HG03469 (cell line): ENCODE measurements at regions not wholly inside any gene's neighbourhood (a gene's known extent, or its start where the extent isn't known, plus 50 kb on each side); places are given as distances from the start of the nearest gene placed in this dataset.

ENCODE experiments used
- ATAC-seq: cut with Tn5 transposase; IDR thresholded peaks from one replicate; pipeline ENCODE4 v1.9.1; 2021; ENCODE audit warnings: mild to moderate bottlenecking, moderate library complexity, moderate number of reproducible peaks; ENCODE audit not compliant: unreplicated experiment

DNA sequence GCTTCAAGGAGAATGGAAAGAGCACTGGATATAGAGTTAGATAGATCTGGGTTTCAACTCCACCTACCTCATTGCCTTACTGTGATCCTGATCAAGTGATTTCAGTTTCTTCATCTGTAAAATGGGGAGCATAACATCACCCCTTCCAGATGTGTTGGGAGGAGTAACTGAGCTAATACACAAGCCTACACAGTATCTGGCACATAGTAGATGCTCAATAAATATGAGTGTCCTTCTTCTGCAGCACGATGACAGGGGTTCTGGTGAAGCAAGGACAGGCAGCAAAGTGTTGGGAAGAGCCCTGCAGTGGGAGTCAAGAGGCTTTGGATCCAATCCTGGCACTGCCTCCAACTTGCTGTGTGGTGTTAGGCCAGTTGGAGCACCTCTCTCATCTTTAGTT, 270.0 kb downstream of the UACA start:
- no peak for ATAC-seq

DNA sequence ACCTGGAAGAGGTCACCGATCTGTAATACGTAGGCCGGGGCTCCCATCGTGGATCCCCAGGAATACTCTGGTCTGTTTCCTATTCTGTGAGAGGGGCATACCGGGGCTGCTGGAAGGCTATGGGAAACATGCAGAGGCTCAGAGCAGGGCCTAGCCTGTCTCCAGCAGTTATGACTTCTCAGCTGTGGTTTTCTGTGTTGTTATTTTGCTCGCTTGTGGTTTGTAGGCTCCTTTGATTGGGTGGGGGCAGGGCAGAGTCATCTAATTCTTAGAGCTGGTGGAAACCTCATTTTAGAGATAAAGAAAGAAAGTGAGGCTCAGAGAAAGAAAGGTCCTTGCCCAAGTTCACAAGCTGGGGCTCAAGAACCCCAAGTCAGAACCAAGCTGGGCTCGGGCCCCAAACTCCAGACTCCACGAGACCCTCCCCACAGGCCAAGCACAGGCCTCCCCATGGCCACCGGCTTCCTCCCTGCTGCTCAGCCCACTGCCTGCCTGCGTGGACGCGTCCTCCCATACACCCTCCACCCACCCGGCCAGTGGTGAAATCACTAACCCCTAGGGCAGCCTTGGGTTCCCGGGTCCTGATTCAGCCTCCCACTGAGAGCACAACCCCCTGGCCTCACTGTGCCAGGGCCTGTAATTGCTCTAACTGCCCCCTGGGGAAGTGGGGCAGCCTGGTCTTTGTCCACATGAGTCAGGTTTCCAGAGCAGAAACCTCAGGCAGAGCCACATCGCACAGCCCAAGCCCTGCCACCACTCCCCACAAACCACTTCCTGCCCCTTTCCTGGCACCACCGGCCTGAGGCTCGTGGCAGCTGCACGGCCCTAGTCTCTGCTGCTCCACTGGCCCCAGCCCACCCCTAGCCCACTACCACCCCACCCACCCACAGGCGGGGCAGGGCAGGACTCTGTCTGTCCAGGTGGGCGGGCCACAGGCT, 270.8 kb downstream of the UACA start:
- ATAC-seq: no peak

DNA sequence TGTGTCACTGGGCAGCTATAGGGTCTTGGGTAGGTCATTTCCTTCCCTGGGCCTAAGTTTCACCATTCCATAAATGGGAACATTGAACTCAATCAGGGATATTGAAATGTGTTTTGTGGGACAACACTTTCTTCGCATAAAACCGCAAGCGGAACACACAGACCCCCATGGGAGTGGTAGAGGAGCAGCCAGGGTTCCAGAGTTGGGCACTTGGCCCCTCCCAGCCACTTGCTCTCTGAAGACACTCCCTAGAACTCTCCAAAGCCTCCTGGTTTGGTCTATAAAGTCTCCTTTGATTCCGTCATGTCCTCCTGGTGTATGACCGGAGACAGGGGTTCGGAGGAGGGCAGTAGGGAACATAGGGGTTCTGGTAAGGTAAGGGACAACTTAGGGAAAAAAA, 271.7 kb downstream of the UACA start:
- no peak for ATAC-seq

DNA sequence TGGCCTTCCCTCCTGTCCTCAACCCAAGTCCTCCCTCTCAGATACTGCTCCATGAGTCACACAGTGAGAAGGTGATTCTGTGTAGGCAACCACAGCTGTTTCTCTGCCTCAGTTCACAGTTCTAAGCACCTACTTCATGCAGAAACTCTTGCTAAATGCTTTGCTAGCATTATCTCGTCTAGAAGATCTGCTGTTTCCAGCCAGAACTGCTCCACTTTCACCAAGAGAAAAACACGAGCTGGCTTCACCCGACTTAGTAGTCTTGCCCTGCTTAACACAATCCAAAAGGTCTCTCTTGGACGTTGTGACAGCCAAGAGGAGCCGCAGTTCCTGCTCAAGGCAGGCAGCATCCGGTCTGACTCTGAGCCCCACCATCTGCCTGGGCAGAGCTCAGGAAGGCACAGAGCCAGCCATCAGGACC, 272.1 kb downstream of the UACA start:
- ATAC-seq: no peak

DNA sequence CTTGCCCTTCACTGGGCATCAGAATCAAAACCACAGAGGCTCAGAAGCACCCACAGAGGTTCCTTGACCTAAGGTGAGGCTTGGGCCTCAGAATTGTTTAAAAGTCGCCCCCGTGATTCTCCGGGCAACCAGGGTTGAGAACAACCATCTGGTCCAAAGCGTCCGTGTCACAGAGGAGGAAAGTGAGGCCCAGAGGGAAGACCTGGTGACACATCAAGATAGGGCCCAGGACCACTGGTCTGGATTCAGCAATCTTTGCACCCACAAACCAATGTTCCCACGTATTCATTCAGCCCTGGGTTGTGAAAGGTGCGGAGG, 272.6 kb downstream of the UACA start:
- no peak for ATAC-seq

DNA sequence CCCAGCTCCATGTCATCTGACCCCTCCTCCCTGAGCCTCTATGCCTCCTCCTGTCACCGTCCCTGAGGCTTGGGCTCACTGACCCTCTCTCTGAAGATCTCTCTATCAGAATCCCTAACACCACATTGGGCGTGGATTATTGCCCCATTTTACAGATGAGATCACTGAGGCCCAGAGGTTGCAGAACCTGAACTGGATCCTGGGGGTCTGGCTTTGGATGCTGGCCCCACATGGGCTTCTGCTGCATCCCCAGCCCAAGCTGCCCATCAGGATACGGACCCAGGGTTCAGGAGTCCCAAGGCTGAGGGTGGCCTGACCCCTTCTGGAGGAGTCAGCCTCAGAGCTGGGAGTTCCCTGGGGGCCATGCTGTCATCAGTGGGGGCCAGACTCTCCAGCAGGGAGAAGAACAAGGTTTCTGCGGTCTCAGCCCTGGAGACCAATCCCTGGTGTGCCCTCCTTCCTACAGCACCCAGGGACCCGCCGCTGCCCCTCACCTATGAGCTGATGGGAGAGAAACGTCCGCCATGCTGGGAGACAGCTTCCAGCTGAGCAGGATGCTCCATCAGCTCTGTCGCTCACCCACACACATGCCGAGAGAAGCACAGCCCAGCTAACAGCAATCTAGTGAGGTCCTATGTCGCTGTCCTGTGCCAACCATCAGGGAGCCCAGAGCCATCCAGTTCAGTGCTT, 273.1 kb downstream of the UACA start:
- no peak for ATAC-seq

DNA sequence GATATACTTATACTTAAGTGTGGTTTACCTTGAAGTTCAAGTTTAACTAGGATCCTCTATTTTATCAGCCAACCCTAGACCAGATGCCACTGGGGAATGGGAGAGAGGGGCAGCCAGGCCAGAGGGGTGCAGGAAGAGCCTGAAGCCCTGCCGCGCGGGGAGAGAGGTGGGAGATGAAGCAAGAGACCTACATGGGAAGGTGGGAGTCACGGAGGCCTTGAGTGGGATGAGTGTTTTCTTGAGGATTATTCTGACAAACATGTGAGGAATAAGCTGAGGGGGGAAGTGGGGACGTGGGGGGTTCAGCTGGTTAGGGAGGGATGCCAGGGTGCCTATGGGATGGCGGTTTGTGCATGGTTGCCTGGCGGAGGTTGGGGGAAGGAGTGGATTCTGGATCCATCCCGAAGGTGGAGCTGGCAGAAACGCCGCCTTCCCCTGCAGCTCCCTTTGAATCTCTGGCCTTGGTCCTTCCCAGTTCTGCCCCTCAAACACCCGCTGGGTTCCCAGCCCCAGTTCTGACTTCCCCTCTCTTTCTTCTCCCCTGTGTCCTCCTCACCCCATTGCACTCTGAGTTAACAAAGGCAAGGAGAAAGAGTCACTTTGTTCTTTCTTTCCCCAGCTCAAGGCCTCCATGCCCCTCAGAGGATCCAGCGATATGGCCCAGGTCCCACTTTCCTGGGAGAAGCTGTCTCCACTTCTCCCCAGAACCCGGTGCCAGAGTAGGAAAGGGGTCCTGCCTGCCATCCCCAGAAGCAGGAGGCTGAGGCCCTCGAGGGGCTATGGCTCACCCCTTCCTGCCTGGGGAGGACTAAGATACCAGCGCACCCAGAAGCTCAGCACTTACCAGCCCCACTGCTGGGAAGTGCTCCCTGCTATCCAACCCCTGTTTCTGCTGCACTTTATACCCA, 274.2 kb downstream of the UACA start:
- no peak for ATAC-seq

DNA sequence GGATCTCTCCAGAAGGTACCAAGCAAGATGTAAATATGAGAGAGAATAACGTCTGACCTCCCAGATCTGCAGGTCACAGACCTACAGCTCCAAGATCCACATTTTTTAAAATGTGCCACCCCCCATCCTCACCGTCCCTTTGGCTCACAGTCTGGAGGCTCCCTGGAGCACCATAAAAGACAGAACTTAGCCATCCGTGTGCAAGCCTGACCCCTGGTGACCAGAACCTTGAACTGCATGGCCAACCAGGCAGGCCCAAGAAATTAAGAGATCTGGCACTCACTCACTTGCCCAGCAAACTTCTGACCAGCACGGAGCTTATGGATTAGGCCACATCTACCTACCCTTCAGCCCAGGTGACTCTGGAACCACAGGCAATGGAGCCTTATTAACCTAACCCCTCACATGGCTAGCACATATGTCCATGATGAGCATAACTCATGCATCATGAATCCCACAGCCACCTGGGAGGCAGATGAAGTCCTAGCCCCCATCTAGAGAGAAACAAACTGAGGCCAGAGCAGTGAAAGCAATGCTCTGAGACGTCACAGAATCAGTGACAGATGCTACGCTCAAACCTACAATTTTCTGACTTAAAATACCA, 275.3 kb downstream of the UACA start:
- no peak for ATAC-seq

DNA sequence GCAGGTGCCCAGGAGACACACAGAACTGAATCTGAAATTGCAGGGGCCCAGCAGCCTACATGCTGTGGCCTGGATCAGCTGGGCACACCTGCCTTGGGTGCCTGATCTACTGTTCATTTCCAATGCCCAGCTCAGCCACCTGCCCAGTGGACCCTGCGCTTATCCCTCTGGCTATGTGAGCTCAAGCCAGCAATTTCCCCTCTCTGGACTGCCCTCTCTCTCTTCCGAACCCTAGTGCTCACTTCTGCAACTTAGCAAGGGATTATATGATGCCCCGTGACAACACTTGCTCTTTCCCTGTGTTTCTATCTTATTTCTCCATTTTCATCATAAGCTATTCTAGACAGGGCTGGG, 276.0 kb downstream of the UACA start:
- ATAC-seq: no peak

DNA sequence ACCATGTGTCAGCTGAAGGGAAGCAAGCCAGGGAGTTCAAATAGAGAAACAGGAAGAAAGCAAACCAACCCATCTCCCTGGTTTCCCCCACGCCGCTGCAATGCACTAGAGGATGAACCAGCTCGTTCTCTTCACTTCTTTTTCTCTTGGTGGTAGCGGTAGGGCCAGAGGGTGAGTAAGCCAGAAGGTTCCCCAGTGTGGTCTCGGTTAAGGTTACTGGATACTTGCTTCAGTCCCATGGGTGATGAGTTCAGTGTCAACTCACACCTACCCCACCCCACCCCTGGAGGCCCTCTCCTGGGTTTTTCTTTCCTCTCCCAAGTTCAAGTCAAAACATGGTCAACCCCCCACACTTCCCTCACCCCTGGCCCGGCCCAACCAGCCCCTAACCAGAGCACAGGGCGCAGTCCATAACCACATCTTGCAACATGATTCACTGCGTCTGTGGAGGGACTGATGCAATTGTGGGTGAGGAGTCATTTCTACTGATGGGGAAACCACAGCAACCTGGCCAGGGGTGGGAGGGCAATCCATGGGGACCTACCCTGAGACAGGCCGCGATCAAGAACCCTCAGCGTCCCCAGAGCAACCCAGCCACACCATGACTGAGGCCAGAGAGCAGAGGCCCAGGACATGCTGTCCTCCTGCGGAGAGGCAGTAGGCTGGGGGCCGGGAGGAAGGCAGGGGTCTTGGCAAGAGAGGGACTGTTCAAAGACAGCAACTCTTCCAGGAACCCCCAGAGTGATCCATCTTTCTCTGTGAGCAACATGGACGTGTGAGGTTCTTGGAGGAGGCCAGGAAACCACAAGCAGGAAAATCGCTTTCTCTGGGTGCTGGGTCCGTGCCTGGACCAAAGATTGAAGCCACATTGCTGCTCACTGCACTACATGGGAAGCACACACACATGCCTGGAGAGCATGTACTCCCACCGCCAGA, 276.6 kb downstream of the UACA start:
- peak; percentile 47 for ATAC-seq

DNA sequence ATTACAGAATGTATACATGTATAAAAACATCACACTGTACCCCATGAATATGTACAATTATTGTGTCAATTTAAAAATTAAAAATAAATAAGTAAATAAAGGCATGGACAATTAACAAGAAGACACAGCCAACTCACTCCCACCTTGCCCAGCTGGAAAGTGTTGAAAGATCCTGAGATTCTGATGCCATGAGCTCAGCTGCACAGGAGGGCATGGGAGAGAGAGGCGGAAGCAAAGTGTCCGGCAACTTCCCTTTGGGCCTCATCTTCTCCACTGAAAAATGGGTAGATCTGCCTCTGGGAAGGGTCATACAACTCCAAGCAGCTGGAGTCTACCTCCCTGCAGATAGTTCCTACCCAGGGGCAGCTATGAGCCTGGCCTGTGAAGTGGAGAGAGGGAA, 277.3 kb downstream of the UACA start:
- ATAC-seq: no peak

DNA sequence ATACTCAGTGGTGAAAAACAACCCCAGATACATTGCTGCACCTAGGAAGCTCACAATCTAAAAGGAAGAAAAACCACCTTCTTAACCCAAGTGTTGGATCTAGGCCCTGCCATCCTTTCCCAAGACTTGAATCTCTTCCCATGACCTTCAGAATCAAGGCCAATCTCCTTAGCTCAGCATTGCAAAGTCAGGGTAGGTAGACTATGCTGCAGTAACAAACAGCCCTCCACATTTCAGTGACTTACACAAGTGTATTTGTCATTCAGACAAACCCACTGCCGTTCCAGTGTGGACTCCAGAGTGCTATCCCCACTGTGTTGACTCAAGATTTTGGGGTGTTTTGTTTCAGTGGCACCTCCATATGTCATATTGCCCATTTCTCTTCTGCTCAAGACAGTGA, 278.4 kb downstream of the UACA start:
- ATAC-seq: no peak

DNA sequence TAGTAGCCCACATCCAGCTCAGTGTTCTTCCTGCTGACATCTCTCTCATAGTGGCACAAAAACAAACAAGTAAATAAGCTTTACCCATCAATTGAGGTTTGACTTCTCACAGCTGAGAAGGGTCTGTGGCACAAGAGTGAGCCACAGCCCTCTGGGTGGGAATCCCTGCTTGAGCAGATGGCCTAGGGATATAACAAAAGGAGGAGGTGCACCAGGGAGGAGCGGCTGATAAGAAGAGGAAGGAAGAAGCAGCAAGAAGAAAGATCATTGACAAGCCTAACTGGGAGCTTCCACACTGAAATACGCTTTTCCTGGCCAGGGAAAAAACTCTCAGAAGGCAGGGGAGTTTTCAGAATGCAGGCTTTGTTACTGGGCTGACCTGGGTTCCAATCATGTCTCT, 279.8 kb downstream of the UACA start:
- no peak for ATAC-seq

DNA sequence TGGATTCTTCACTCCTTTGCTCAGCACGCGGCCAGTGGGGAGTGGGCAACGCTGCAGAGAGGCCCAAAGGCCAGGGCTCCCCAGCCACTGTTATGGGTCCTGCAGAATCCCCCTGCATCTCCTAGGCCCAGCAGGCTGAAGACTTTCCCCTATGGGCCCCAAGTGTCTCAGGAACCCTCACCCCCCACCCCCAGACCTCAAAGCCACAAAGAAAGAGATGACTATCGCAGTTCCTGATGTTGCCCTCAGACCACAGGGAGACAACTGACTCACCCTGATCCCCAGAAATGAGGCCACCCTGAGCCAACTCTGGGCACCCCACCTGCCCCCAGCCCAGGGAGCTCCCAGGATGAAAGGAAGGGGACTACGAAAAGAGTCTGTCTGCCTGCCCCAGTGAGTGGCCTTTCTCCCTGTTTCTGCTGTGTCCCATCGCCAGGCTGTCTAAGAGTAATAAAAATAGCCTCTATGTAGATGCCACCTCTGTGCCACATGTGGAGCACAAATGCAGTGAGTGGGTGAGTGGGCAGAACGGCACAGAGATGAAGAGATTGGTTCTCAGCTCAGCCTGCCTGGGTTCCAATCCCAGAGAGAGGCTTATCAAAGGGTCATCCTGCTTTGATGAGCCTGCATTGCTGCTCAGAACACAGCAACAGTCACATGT, 283.0 kb downstream of the UACA start:
- ATAC-seq: no peak

DNA sequence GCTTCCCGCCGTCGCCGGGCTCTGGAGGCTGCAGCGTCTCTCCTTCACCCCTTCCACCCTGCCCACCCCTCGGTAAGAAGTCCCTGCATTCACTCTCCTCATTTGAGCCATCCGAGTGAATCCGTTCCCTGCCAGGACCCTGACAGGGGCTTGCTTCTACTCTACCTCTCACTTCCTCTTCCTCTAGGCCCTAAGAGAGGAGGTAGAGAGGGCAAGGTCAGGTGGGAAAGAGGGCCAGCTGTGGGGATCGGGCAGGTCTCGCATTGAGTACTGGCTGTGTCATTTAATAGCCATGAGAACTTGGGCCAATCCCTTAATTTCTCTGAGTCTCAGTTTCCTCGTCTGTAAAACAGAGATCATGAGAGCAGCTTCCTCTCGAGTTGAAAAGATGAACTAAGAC, 283.6 kb downstream of the UACA start:
- ATAC-seq: no peak

DNA sequence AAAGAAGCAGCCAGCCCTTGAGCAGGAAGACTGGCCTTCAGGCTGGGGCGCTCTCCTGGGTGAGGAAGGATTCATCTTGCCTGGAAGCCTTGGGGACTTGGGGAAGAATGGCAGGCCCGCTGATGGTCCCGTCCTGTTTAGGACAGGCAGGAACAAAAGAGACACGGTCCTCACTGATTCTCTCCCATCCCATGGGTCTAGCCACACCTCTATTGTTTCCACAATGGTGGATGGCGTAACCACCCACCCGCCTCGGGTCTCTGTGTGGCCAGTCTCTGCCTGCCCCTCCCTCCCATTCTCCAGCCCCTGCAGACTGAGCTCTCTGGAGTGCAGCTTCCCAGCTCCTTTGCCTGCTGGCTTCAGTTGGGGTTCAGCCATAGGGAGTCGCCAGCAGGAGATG, 284.3 kb downstream of the UACA start:
- ATAC-seq: no peak

DNA sequence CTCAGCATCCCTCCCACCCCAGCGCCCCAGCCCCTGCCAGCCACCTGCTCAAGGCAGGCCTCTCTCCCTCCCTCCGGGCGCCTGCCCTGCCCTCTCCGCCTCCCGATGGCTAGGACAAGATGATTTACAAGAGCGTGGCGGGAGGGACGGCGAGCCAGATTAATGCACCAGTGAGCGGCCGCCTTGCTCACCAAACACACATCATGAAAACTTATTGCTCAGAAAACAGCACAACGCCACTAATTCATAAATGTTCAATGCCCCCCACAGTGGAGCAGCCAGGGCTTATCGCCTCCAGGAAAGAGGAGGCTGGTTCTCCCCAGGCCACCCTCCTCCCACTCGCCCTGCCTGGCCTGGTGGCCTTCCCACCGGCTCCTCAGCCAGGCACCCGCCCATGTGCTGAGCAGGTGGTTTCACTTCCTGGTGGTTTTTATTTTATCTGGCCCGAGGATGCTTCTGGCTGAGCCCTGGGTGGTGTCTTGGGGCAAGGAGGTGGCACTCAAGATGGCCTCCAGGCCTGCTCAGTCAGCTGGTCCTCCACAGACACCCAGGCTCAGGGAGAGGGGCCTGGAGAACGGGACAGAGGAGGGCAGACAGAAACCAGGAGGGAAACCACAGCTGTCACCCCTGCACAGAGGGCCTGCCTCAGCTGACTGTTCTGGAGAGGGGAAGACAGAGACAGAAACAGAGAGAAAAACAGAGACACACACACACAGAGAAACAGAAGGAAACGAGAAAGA, 284.9 kb downstream of the UACA start:
- no peak for ATAC-seq

DNA sequence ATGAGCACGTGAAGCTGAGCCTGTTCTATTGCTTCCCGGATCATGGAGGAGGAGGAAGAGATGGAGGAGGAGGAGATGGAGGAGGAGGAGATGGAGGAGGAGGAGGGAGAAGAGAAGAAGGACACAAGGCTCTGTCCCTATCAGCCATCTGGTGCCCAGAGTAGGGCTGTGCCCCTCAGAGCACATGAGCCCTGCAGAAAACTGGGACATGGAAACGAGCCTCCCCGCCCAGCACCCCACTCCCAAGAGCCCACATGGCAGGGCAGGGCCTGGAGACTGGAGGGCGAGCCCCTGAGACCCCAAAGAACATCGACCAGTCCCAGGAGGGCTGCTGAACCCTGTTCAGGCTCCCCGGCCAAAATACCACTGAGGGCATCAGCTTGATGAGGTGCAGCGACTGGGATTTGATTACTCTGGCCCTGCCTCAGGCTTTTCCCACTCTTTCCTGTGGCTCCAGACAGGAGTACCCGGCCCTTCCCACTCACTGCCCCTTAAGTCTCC, 285.6 kb downstream of the UACA start:
- no peak for ATAC-seq

DNA sequence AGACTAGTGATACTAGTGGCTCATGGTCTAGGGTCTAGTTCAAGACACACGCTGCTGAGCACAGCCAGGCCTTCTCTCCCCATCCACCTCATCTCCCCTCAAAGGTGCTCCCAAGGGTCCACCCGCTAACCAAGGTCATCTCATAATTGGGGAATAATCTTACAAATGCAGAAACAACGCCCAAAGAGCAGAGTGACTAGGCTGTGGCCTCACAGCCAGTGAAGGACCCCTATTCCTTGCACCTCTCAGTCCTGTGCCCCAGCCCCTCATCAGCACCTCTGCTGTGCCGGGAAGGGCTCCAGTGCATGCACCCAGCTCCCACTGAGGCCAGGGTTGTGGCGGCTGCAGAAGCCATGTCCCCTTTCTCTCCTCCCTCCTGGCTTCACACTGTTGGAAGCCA, 286.9 kb downstream of the UACA start:
- no peak for ATAC-seq
